ENCODE measurements at regions not wholly inside any gene's neighbourhood (a gene's known extent, or its start where the extent isn't known, plus 50 kb on each side); places are given as distances from the start of the nearest gene placed in this dataset.

- TF ChIP-seq POLR2A (IDR thresholded peaks at IDR 0.05; ENCODE audit: low read depth, low read length), result no peak
- FAIRE-seq, result no peak
- peak; percentile 19 for DNase-seq (ENCODE audit: insufficient read length, low spot score)
Observed at GRCh38 chr4:169815606-169816005, 57.9 kb upstream of the HPF1 start.

GRCh38 chr4:169811476-169811875 is 53.7 kb upstream of the HPF1 start:
- TF ChIP-seq POLR2A (IDR thresholded peaks at IDR 0.05; ENCODE audit: low read depth, low read length), result no peak
- DNase-seq (ENCODE audit: insufficient read length, low spot score), result no peak
- FAIRE-seq, result no peak

GRCh38 chr4:169810325-169811323 is 52.9 kb upstream of the HPF1 start:
- DNase-seq (ENCODE audit: insufficient read length, low spot score) (peak; percentile 27), FAIRE-seq (no peak)
- TF ChIP-seq POLR2A (IDR thresholded peaks at IDR 0.05; ENCODE audit: low read depth, low read length), result no peak

DNA sequence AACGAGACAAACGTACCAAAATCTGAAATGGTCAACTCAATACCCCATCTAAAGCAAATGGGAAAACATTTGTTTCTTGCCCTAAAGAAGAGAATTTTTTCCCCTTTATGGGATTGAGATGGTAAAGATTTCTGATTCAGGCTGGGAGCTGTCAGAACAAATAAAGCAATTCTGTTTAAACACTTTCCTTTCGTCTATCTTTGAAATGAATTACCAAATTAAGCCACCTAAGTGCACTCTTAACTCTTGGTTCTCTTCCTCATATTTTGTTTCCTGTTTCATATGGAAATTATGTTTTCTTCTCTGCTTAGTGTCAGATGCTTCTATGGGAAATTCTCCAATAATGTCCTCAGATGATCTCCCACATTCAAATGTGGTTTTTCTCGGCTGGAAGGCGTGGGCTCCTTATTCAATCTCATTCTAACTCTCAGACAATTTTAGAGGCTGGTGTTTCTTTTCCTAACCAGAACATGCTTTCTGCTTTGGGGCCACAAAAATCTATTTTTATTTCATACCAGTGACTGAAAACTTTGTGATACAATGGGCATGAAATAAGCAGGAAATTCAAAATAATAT is 50.3 kb upstream of the HPF1 start:
- no peak for TF ChIP-seq POLR2A (IDR thresholded peaks at IDR 0.05; ENCODE audit: low read depth, low read length)
- no peak for DNase-seq (ENCODE audit: insufficient read length, low spot score)
- FAIRE-seq, result no peak

All from H54 (cell line).